GM23338 (cell line): ENCODE measurements at regions not wholly inside any gene's neighbourhood (a gene's known extent, or its start where the extent isn't known, plus 50 kb on each side); places are given as distances from the start of the nearest gene placed in this dataset.

Experiments used
- ATAC-seq: fragments of 200-7000 bp; cut with Tn5 transposase; 3 replicates; pipeline ENCODE4 v1.9.1; 2020
- DNase-seq: peaks from one replicate; pipeline ENCODE4 v3.0.0-alpha.2; 2015; ENCODE audit warnings: low spot score
- H2AFZ ChIP-seq: fragments of 200-600 bp; sonication (generic); 2 replicates; pipeline ENCODE4 v1.8.0; 2016; ENCODE audit warnings: antibody characterized with exemption, mild to moderate bottlenecking, moderate library complexity
- H3F3A ChIP-seq: fragments of 200-600 bp; sonication (generic); replicated peaks from 2 replicates; pipeline ENCODE4 v1.8.0; 2017; ENCODE audit warnings: antibody characterized with exemption, mixed run types, low read depth
- H3K27ac ChIP-seq: fragments of 200-600 bp; sonication (generic); 2 replicates; pipeline ENCODE4 v1.6.1; 2016; ENCODE audit warnings: low read depth
- H3K27me3 ChIP-seq: fragments of 200-600 bp; sonication (generic); 2 replicates; pipeline ENCODE4 v1.8.0; 2016; ENCODE audit warnings: mild to moderate bottlenecking, mixed run types, moderate library complexity; ENCODE audit not compliant: insufficient read depth
- H3K36me3 ChIP-seq: fragments of 200-600 bp; sonication (generic); 2 replicates; pipeline ENCODE4 v1.8.0; 2016; ENCODE audit warnings: mild to moderate bottlenecking; ENCODE audit not compliant: insufficient read depth
- H3K4me1 ChIP-seq: fragments of 200-600 bp; sonication (generic); 2 replicates; pipeline ENCODE4 v1.8.0; 2016; ENCODE audit warnings: mild to moderate bottlenecking, moderate library complexity; ENCODE audit not compliant: insufficient read depth
- H3K4me2 ChIP-seq: fragments of 200-600 bp; sonication (generic); 2 replicates; pipeline ENCODE4 v1.7.1; 2017; ENCODE audit warnings: mixed run types
- H3K4me3 ChIP-seq: fragments of 200-600 bp; sonication (generic); 2 replicates; pipeline ENCODE4 v1.6.1; 2016; ENCODE audit warnings: mixed run types
- H3K79me2 ChIP-seq: fragments of 200-600 bp; sonication (generic); replicated peaks from 2 replicates; pipeline ENCODE4 v1.8.0; 2017; ENCODE audit warnings: mild to moderate bottlenecking; ENCODE audit not compliant: insufficient read depth
- H3K9me2 ChIP-seq: fragments of 200-600 bp; sonication (generic); 2 replicates; pipeline ENCODE4 v1.8.0; 2017; ENCODE audit not compliant: insufficient read depth
- H4K20me1 ChIP-seq: fragments of 200-600 bp; sonication (generic); replicated peaks from 2 replicates; pipeline ENCODE4 v1.8.0; 2017; ENCODE audit warnings: mild to moderate bottlenecking; ENCODE audit not compliant: insufficient read depth
- H3K27ac Mint-ChIP-seq: 2 replicates; pipeline ENCODE4 v1.8.0; 2020; ENCODE audit warnings: inconsistent platforms, mild to moderate bottlenecking, moderate library complexity, mixed read lengths
- H3K27me3 Mint-ChIP-seq: 3 replicates; pipeline ENCODE4 v1.8.0; 2022; ENCODE audit warnings: low read depth, mild to moderate bottlenecking, moderate library complexity, mixed read lengths, inconsistent platforms; ENCODE audit not compliant: insufficient read depth, poor library complexity
- H3K36me3 Mint-ChIP-seq: 3 replicates; pipeline ENCODE4 v1.8.0; 2021; ENCODE audit warnings: low read depth, mild to moderate bottlenecking, inconsistent platforms, moderate library complexity, mixed read lengths
- H3K4me1 Mint-ChIP-seq: 3 replicates; pipeline ENCODE4 v1.8.0; 2020; ENCODE audit warnings: mild to moderate bottlenecking, inconsistent platforms, mixed read lengths
- H3K4me3 Mint-ChIP-seq: 3 replicates; pipeline ENCODE4 v1.8.0; 2021; ENCODE audit warnings: moderate library complexity, mild to moderate bottlenecking, inconsistent platforms, mixed read lengths
- H3K9me3 Mint-ChIP-seq: 3 replicates; pipeline ENCODE4 v1.8.0; 2020; ENCODE audit warnings: moderate library complexity, mild to moderate bottlenecking, inconsistent platforms, mixed read lengths
- CREB1 ChIP-seq: fragments of 250-450 bp; sonication (Bioruptor Pico); IDR thresholded peaks from 2 replicates; pipeline ENCODE4 v1.5.0; 2020; ENCODE audit warnings: low read depth, mild to moderate bottlenecking, moderate library complexity
- CTCF ChIP-seq, 2 experiments: fragments of 200-600 bp in 1 of 2; sonication (generic) in 1 of 2; conservative IDR thresholded peaks; 2 replicates each; pipeline versions ENCODE4 v1.5.1 to v1.6.1; 2016 to 2017; ENCODE audit warnings: antibody characterized with exemption in 2 of 2, low read depth in 2 of 2, mild to moderate bottlenecking in 2 of 2, moderate library complexity in 1 of 2
- ETS1 ChIP-seq: IDR thresholded peaks from 2 replicates; pipeline ENCODE4 v1.6.1; 2016; ENCODE audit warnings: antibody characterized with exemption
- EZH2 ChIP-seq: fragments of 200-600 bp; sonication (generic); IDR thresholded peaks from one replicate; pipeline ENCODE4 v1.8.0; 2017; ENCODE audit warnings: antibody characterized with exemption, mild to moderate bottlenecking, low read depth; ENCODE audit not compliant: unreplicated experiment
- EZH2phosphoT487 ChIP-seq: fragments of 200-600 bp; sonication (generic); IDR thresholded peaks from one replicate; pipeline ENCODE4 v1.8.1; 2018; ENCODE audit warnings: antibody characterized with exemption; ENCODE audit not compliant: unreplicated experiment
- JUNB ChIP-seq: IDR thresholded peaks from one replicate; pipeline ENCODE4 v1.6.1; 2016; ENCODE audit warnings: antibody characterized with exemption; ENCODE audit not compliant: unreplicated experiment
- NANOG ChIP-seq: IDR thresholded peaks from 2 replicates; pipeline ENCODE4 v1.6.1; 2016; ENCODE audit warnings: antibody characterized with exemption, borderline replicate concordance
- POLR2AphosphoS5 ChIP-seq: IDR thresholded peaks from 2 replicates; pipeline ENCODE4 v1.6.1; 2016; ENCODE audit warnings: antibody characterized with exemption, low read depth
- REST ChIP-seq: IDR thresholded peaks from one replicate; pipeline ENCODE4 v1.6.1; 2018; ENCODE audit warnings: antibody characterized with exemption; ENCODE audit not compliant: unreplicated experiment
- STAT1 ChIP-seq: IDR thresholded peaks from one replicate; pipeline ENCODE4 v1.6.1; 2016; ENCODE audit warnings: antibody characterized with exemption; ENCODE audit not compliant: unreplicated experiment
- ZNF114 ChIP-seq: fragments of 250-450 bp; sonication (Bioruptor Pico); IDR thresholded peaks from 2 replicates; pipeline ENCODE4 v1.5.0; 2020; ENCODE audit warnings: mild to moderate bottlenecking, moderate library complexity
- ZNF331 ChIP-seq: fragments of 250-450 bp; sonication (Bioruptor Pico); IDR thresholded peaks from 2 replicates; pipeline ENCODE4 v1.5.0; 2020; ENCODE audit warnings: low read depth, mild to moderate bottlenecking, moderate library complexity
- ZNF462 ChIP-seq: fragments of 250-450 bp; sonication (Bioruptor Pico); IDR thresholded peaks from 2 replicates; pipeline ENCODE4 v1.5.0; 2020; ENCODE audit warnings: mild to moderate bottlenecking, moderate library complexity

- no peaks in the 10 kb centered on the region for H3K4me1 ChIP-seq
- no peaks in the 10 kb centered on the region for H3K27me3 Mint-ChIP-seq
- no peaks in the 10 kb centered on the region for H3K27me3 ChIP-seq
- peaks cover 8% of the 10 kb centered on the region; the same call in 1 of the 2 replicates for H3K9me2 ChIP-seq
- no peaks in the 10 kb centered on the region; the same call in 1 of the 2 replicates for H3K36me3 ChIP-seq
- no peak overlapping the region for H2AFZ ChIP-seq
- H4K20me1 ChIP-seq = no peaks in the 10 kb centered on the region
- no peak overlapping the region for H3K27ac ChIP-seq
- no peaks in the 10 kb centered on the region for H3F3A ChIP-seq
- peaks cover 8% of the 10 kb centered on the region; the same call in 2 of the 3 replicates for H3K9me3 Mint-ChIP-seq
- no peaks in the 10 kb centered on the region; the same call in 2 of the 3 replicates for H3K4me1 Mint-ChIP-seq
- H3K79me2 ChIP-seq = no peaks in the 10 kb centered on the region
- no peak overlapping the region for H3K27ac Mint-ChIP-seq
- H3K4me2 ChIP-seq = no peak overlapping the region
- ATAC-seq (no peak), DNase-seq (no peak)
- TF ChIP-seq CTCF (conservative IDR thresholded peaks at IDR 0.05; ENCODE audit: low read depth in 2 of 2) = no peak
- TF ChIP-seq ZNF462 (CRISPR knock-in tag) = no peak
- TF ChIP-seq STAT1 = no peak
- no peak for TF ChIP-seq ZNF331 (CRISPR knock-in tag)
- no peak for TF ChIP-seq NANOG
- TF ChIP-seq EZH2 = no peak
- no peak for TF ChIP-seq CREB1 (CRISPR knock-in tag)
- no peak for TF ChIP-seq POLR2AphosphoS5
- no peak for TF ChIP-seq REST
- no peak for TF ChIP-seq EZH2phosphoT487
- TF ChIP-seq JUNB = no peak
- no peak for TF ChIP-seq ETS1
- no peak for TF ChIP-seq ZNF114 (CRISPR knock-in tag)
- H3K36me3 Mint-ChIP-seq = no peaks in the 10 kb centered on the region; the same call in 1 of the 3 replicates
- H3K4me3 ChIP-seq = no peak overlapping the region
- no peak overlapping the region for H3K4me3 Mint-ChIP-seq
These were observed 84.5 kb downstream of the BBS10 start for GRCh38 chr12:76263696-76264095.
